Lower leg skin (tissue), 4 donors: ENCODE measurements at regions not wholly inside any gene's neighbourhood (a gene's known extent, or its start where the extent isn't known, plus 50 kb on each side); places are given as distances from the start of the nearest gene placed in this dataset.
"Not testable (repeated sequence)": the region's sequence is repeated elsewhere in the genome, so short reads cannot be mapped to it uniquely, and the experiment has no call there.

Source experiments
- DNase-seq, 2 donors: peaks; one replicate each; pipeline ENCODE4 v3.0.0-alpha.2; 2019; ENCODE audit warnings: low spot score in 2 of 2
- H3K4me3 ChIP-seq: fragments of 200-600 bp; sonication (generic); 2 replicates; pipeline ENCODE4 v1.5.1; 2017; ENCODE audit warnings: mild to moderate bottlenecking, low read depth; ENCODE audit not compliant: poor library complexity, severe bottlenecking
- CTCF ChIP-seq, 3 donors: fragments of 450-650 bp; IDR thresholded peaks; one replicate each; pipeline ENCODE4 v1.5.1; 2016; ENCODE audit warnings: antibody characterized with exemption in 3 of 3, mild to moderate bottlenecking in 3 of 3, moderate library complexity in 2 of 3
- POLR2A ChIP-seq, 2 donors: fragments of 450-650 bp; IDR thresholded peaks; one replicate each; pipeline ENCODE4 v1.6.1; 2016 to 2017; ENCODE audit warnings: antibody characterized with exemption in 2 of 2, mild to moderate bottlenecking in 1 of 2, moderate library complexity in 1 of 2
- WGBS, 2 donors: methylation state at CpG; one replicate each; pipeline ENCODE4 v1.1.5; 2018; 5-methylcytosine and 5-hydroxymethylcytosine counted together
- intact Hi-C: fragments of 100-400 bp; cut with DNase I; formaldehyde crosslinking; loops from one replicate; pipeline ENCODE4 v1.15.0; 2023; ENCODE audit warnings: low total_unique reads

GRCh38 chrX:104469771-104470170 lies 96.2 kb upstream of the IL1RAPL2 start:
- 0 to 79% methylated on average over 1 of the region's 1 CpG for WGBS, 2 donors
- TF ChIP-seq POLR2A (IDR thresholded peaks at IDR 0.05) (no peak), CTCF (IDR thresholded peaks at IDR 0.05) (no peak)
- intact Hi-C loops = no loop called here
- H3K4me3 ChIP-seq = no peak overlapping the region
- no peak for DNase-seq

- 60 to 70% methylated on average over 4 of the region's 4 CpGs for WGBS, 2 donors
- no peak for DNase-seq
- intact Hi-C loops = no loop called here
- H3K4me3 ChIP-seq = no peak overlapping the region
- no peak for TF ChIP-seq POLR2A (IDR thresholded peaks at IDR 0.05)
- TF ChIP-seq CTCF (IDR thresholded peaks at IDR 0.05) = no peak
Observed at GRCh38 chrX:104459796-104460195, 106.2 kb upstream of the IL1RAPL2 start.

- intact Hi-C loops, H3K4me3 ChIP-seq, DNase-seq: not testable (repeated sequence)
- WGBS, 2 donors = 89 to 97% methylated on average over 2 of the region's 2 CpGs
Observed at GRCh38 chrX:104457130-104457529, 108.9 kb upstream of the IL1RAPL2 start.

GRCh38 chrX:104450316-104450715 lies 115.7 kb upstream of the IL1RAPL2 start:
- intact Hi-C loops = no loop called here
- 35 to 90% methylated on average over 1 of the region's 1 CpG for WGBS, 2 donors
- TF ChIP-seq POLR2A (IDR thresholded peaks at IDR 0.05) = no peak
- TF ChIP-seq CTCF (IDR thresholded peaks at IDR 0.05) = no peak
- DNase-seq = no peak
- no peak overlapping the region for H3K4me3 ChIP-seq

- 42 to 58% methylated on average over 2 of the region's 2 CpGs for WGBS, 2 donors
- H3K4me3 ChIP-seq = no peak overlapping the region
- TF ChIP-seq CTCF (IDR thresholded peaks at IDR 0.05) (no peak), POLR2A (IDR thresholded peaks at IDR 0.05) (no peak)
- intact Hi-C loops = no loop called here
- no peak for DNase-seq
Observed at GRCh38 chrX:104445591-104445990, 120.4 kb upstream of the IL1RAPL2 start.

GRCh38 chrX:104435249-104435648 lies 130.8 kb upstream of the IL1RAPL2 start:
- intact Hi-C loops = no loop called here
- WGBS, 2 donors = 49 to 51% methylated on average over 7 of the region's 7 CpGs
- no peak overlapping the region for H3K4me3 ChIP-seq
- DNase-seq = no peak
- TF ChIP-seq POLR2A (IDR thresholded peaks at IDR 0.05) (no peak), CTCF (IDR thresholded peaks at IDR 0.05) (no peak)
